ENCODE measurements at regions not wholly inside any gene's neighbourhood (a gene's known extent, or its start where the extent isn't known, plus 50 kb on each side); places are given as distances from the start of the nearest gene placed in this dataset.

DNA sequence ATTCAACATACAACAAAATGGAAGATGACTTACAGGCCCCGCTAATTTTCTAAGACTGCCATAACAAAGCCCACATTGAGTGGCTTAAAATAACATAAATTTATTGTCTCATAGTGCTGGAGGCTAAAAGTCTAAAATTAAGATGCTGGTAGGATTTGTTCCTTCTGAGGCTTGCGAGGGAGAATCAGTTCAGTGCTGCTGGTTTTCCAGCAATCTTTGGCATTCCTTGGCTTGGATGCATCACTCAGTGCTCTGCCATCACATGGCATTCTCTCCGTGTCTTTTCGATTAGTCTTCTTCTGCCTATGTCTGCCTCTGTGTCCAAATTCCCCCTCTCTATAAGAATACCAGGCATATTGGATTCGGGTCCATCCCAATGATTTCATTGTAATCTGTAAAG is 959.3 kb upstream of the TMEFF2 start:
- Histone ChIP-seq H3K9me3 (ENCODE audit: insufficient read depth in 2 of 2, low read depth in 1 of 2, low read length in 1 of 2) (no peaks in the 10 kb centered on the region), H3K23me2 (ENCODE audit: low read depth, low read length) (no peaks in the 10 kb centered on the region), H3K14ac (ENCODE audit: insufficient read length) (no peak overlapping the region), H3K9ac (replicated peaks in 1 of 4; ENCODE audit: extremely low read depth in 1 of 4, low read depth in 3 of 4, low read length in 3 of 4) (no peak overlapping the region), H4K91ac (replicated peaks; ENCODE audit: insufficient read length, low read length) (no peak overlapping the region), H2BK12ac (ENCODE audit: low read depth, low read length) (no peak overlapping the region; the same call in 1 of the 2 replicates), H4K8ac (ENCODE audit: extremely low read depth, insufficient read depth, low read length) (no peak overlapping the region), H3K4me2 (ENCODE audit: insufficient read depth in 1 of 2, low read depth in 2 of 2, low read length in 2 of 2) (no peak overlapping the region), H2BK15ac (ENCODE audit: low read length) (no peak overlapping the region), H3K27ac (ENCODE audit: low read depth, low read length) (no peak overlapping the region), H3K56ac (replicated peaks; ENCODE audit: insufficient read length, low read depth, low read length) (no peak overlapping the region), H2BK20ac (ENCODE audit: low read length) (no peak overlapping the region), H2AFZ (ENCODE audit: low read length) (no peak overlapping the region), H3K23ac (ENCODE audit: insufficient read length) (no peak overlapping the region), H3K4ac (replicated peaks; ENCODE audit: insufficient read length, low read depth, low read length) (no peak overlapping the region), H3K4me1 (replicated peaks in 1 of 4; ENCODE audit: control insufficient read depth in 3 of 4, insufficient read depth in 4 of 4, low read length in 3 of 4) (no peaks in the 10 kb centered on the region), H3K79me2 (ENCODE audit: control insufficient read depth in 1 of 2, insufficient read depth in 2 of 2, low read length in 2 of 2) (no peaks in the 10 kb centered on the region), H3K27me3 (replicated peaks in 1 of 4; ENCODE audit: control insufficient read depth in 3 of 4, extremely low read depth in 1 of 4, insufficient read depth in 3 of 4, low read length in 3 of 4) (no peaks in the 10 kb centered on the region), H3K79me1 (ENCODE audit: low read depth, low read length) (no peaks in the 10 kb centered on the region), H2BK120ac (replicated peaks; ENCODE audit: low read depth, low read length) (no peak overlapping the region), H2AK5ac (ENCODE audit: low read depth, low read length) (no peak overlapping the region), H4K20me1 (replicated peaks in 1 of 2; ENCODE audit: control insufficient read depth in 1 of 2, insufficient read depth in 2 of 2, low read length in 2 of 2) (no peaks in the 10 kb centered on the region), H3K36me3 (ENCODE audit: control insufficient read depth in 2 of 4, insufficient read depth in 4 of 4, low read length in 3 of 4) (no peaks in the 10 kb centered on the region), H3K18ac (ENCODE audit: extremely low read depth, low read length) (no peak overlapping the region), H3K4me3 (ENCODE audit: extremely low read depth in 1 of 4, insufficient read depth in 2 of 4, low read depth in 3 of 4, low read length in 4 of 4) (no peak overlapping the region), H2BK5ac (ENCODE audit: low read depth, low read length) (no peak overlapping the region), H4K5ac (ENCODE audit: insufficient read length, low read depth, low read length) (no peak overlapping the region)
- DNase-seq (ENCODE audit: low read depth in 1 of 2, low spot score in 2 of 2): no peak
- TF ChIP-seq SP1 (IDR thresholded peaks at IDR 0.05; ENCODE audit: low read depth, low read length) (no peak), CREB1 (IDR thresholded peaks at IDR 0.05) (no peak), SIN3A (conservative IDR thresholded peaks at IDR 0.05 in 1 of 2, IDR thresholded peaks at IDR 0.05 in 1 of 2; ENCODE audit: low read depth in 1 of 2, low read length in 2 of 2) (no peak), TAF1 (IDR thresholded peaks at IDR 0.05; ENCODE audit: low read depth, low read length) (no peak), GTF2F1 (IDR thresholded peaks at IDR 0.05; ENCODE audit: borderline replicate concordance, low read depth, low read length) (no peak), CTCF (IDR thresholded peaks at IDR 0.05; ENCODE audit: control extremely low read depth in 1 of 3, insufficient read depth in 1 of 3, low read depth in 1 of 3, low read length in 3 of 3) (no peak), TCF12 (IDR thresholded peaks at IDR 0.05; ENCODE audit: low read depth, low read length) (no peak), BCL11A (IDR thresholded peaks at IDR 0.05; ENCODE audit: low read depth in 2 of 2, low read length in 2 of 2) (no peak), CEBPB (IDR thresholded peaks at IDR 0.05; ENCODE audit: low read depth, low read length) (no peak), CHD1 (IDR thresholded peaks at IDR 0.05; ENCODE audit: low read depth, low read length) (no peak)
- no peak for FAIRE-seq
- 93% methylated on average over 5 of the region's 5 CpGs; no CpG with 5 or more reads in 1 of the 2 experiments for WGBS, 2 experiments (ENCODE audit: extremely low coverage in 1 of 2, insufficient coverage in 1 of 2, insufficient read length in 1 of 2, insufficient replicate concordance in 2 of 2, low coverage in 1 of 2, low lambda C conversion rate in 2 of 2, missing lambda C conversion rate in 1 of 2)
- ChIA-PET CTCF (ENCODE audit: partially characterized antibody) (no interaction called here), POLR2A (ENCODE audit: partially characterized antibody) (no interaction called here)
